NCI-H128 (cell line): ENCODE measurements at regions not wholly inside any gene's neighbourhood (a gene's known extent, or its start where the extent isn't known, plus 50 kb on each side); places are given as distances from the start of the nearest gene placed in this dataset.

Source experiments
- DNase-seq: peaks from one replicate; lab custom pipeline; 2025; ENCODE audit not compliant: unreplicated experiment; lab: John Stamatoyannopoulos, UW

GRCh38 chr2:215695861-215696260 is 260.0 kb upstream of the FN1 start:
- DNase-seq, result no peak

GRCh38 chr2:215693999-215694580 is 258.2 kb upstream of the FN1 start:
- no peak for DNase-seq

GRCh38 chr2:215693193-215693998 is 257.5 kb upstream of the FN1 start:
- no peak for DNase-seq

- DNase-seq, result no peak
Measured at GRCh38 chr2:215692387-215693079, 256.7 kb upstream of the FN1 start.

GRCh38 chr2:215691346-215691745 is 255.5 kb upstream of the FN1 start:
- DNase-seq, result no peak

- DNase-seq, result no peak
Measured at GRCh38 chr2:215687149-215688031, 251.5 kb upstream of the FN1 start.

- no peak for DNase-seq
Measured at GRCh38 chr2:215685238-215685990, 249.5 kb upstream of the FN1 start.

GRCh38 chr2:215684448-215685237 is 248.8 kb upstream of the FN1 start:
- no peak for DNase-seq

- DNase-seq, result no peak
Measured at GRCh38 chr2:215683295-215683694, 247.4 kb upstream of the FN1 start.

- no peak for DNase-seq
Measured at GRCh38 chr2:215681799-215682596, 246.1 kb upstream of the FN1 start.

- DNase-seq, result peak; percentile 37
Measured at GRCh38 chr2:215680605-215681598, 245.0 kb upstream of the FN1 start.

GRCh38 chr2:215678094-215678493 is 242.2 kb upstream of the FN1 start:
- no peak for DNase-seq

GRCh38 chr2:215677481-215677880 is 241.6 kb upstream of the FN1 start:
- no peak for DNase-seq

- no peak for DNase-seq
Measured at GRCh38 chr2:215672406-215672805, 236.5 kb upstream of the FN1 start.

- no peak for DNase-seq
Measured at GRCh38 chr2:215671691-215672090, 235.8 kb upstream of the FN1 start.

- DNase-seq, result no peak
Measured at GRCh38 chr2:215671244-215671643, 235.4 kb upstream of the FN1 start.

GRCh38 chr2:215670396-215670795 is 234.5 kb upstream of the FN1 start:
- no peak for DNase-seq

GRCh38 chr2:215668378-215668775 is 232.5 kb upstream of the FN1 start:
- no peak for DNase-seq
